ENCODE measurements at regions not wholly inside any gene's neighbourhood (a gene's known extent, or its start where the extent isn't known, plus 50 kb on each side); places are given as distances from the start of the nearest gene placed in this dataset.

DNA sequence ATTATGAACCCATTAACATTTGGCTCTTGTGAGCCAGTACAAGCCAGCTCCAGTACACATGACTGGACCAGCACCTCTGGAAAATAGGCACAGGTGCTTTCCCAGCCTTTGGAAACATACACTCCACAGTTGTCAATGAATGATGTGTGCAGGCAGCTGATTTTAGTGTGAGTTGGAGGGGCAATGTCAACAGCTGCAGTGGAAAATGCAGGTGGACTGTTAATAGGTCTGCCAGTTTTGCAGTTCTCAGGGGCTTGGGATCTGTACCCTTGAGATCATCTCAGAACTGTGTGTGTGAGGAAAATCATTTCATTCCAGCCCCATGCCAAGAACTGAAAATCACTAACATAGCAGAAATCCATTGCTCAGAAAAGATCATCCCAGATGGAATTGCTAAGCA is 81.7 kb upstream of the CHRDL1 start:
- dilution Hi-C loops (cut with HindIII; ENCODE audit: low sequenced_read_pairs, unreplicated experiment) (no loop called here), in situ Hi-C loops (cut with MboI; ENCODE audit: low sequenced_read_pairs) (no loop called here), intact Hi-C loops (cut with micrococcal nuclease) (no loop called here)
- Histone ChIP-seq H2BK15ac (ENCODE audit: low read depth, low read length) (no peak overlapping the region), H2AFZ (replicated peaks; ENCODE audit: low read length, poor library complexity) (no peak overlapping the region), H3K4me1 (ENCODE audit: control insufficient read depth, insufficient read depth, low read length) (no peaks in the 10 kb centered on the region), H2AK5ac (ENCODE audit: low read depth, low read length) (no peak overlapping the region), H3K4me3 (ENCODE audit: insufficient read depth, low read depth, low read length) (no peak overlapping the region), H2BK20ac (ENCODE audit: low read depth, low read length) (no peak overlapping the region), H3K79me1 (ENCODE audit: low read depth in 1 of 2, low read length in 2 of 2) (no peaks in the 10 kb centered on the region), H3K27ac (ENCODE audit: insufficient read depth, low read length) (no peak overlapping the region), H3K56ac (ENCODE audit: extremely low read depth, insufficient read depth, low read length) (no peak overlapping the region), H3K9me3 (ENCODE audit: control insufficient read depth, insufficient read depth, low read length) (peaks cover 6% of the 10 kb centered on the region), H3K27me3 (ENCODE audit: control insufficient read depth, insufficient read depth, low read length) (no peaks in the 10 kb centered on the region; the same call in 1 of the 2 replicates), H3K9me1 (ENCODE audit: insufficient read depth, low read length) (no peaks in the 10 kb centered on the region), H2AK9ac (replicated peaks; ENCODE audit: low read depth, low read length, poor library complexity) (no peak overlapping the region), H4K20me1 (ENCODE audit: insufficient read depth, low read length) (no peaks in the 10 kb centered on the region), H3K4me2 (ENCODE audit: low read depth, low read length) (no peak overlapping the region), H3K4ac (ENCODE audit: low read depth, low read length) (no peak overlapping the region), H2BK5ac (ENCODE audit: low read depth, low read length, poor library complexity, severe bottlenecking) (no peak overlapping the region), H4K5ac (ENCODE audit: low read depth, low read length) (no peak overlapping the region), H3K23ac (ENCODE audit: low read depth, low read length) (no peak overlapping the region), H3K36me3 (ENCODE audit: control insufficient read depth, insufficient read depth, low read length) (no peaks in the 10 kb centered on the region), H2BK120ac (ENCODE audit: low read depth, low read length) (no peak overlapping the region), H4K8ac (ENCODE audit: low read depth in 2 of 2, low read length in 2 of 2) (no peak overlapping the region), H3K9ac (ENCODE audit: low read depth, low read length) (no peak overlapping the region), H3K18ac (ENCODE audit: low read depth, low read length) (no peak overlapping the region), H3K14ac (replicated peaks; ENCODE audit: low read depth, low read length) (no peak overlapping the region), H4K91ac (ENCODE audit: insufficient read depth, low read depth, low read length) (no peak overlapping the region)
- no peak for TF ChIP-seq RAD21 (IDR thresholded peaks at IDR 0.05; ENCODE audit: low read length)
- no peak for TF ChIP-seq CEBPB (IDR thresholded peaks at IDR 0.05; ENCODE audit: low read depth, low read length)
- no peak for TF ChIP-seq RCOR1 (IDR thresholded peaks at IDR 0.05; ENCODE audit: insufficient replicate concordance, low read length)
- no peak for TF ChIP-seq BHLHE40 (IDR thresholded peaks at IDR 0.05; ENCODE audit: low read depth, low read length)
- TF ChIP-seq, protein P1, sequence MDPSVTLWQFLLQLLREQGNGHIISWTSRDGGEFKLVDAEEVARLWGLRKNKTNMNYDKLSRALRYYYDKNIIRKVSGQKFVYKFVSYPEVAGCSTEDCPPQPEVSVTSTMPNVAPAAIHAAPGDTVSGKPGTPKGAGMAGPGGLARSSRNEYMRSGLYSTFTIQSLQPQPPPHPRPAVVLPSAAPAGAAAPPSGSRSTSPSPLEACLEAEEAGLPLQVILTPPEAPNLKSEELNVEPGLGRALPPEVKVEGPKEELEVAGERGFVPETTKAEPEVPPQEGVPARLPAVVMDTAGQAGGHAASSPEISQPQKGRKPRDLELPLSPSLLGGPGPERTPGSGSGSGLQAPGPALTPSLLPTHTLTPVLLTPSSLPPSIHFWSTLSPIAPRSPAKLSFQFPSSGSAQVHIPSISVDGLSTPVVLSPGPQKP (IDR thresholded peaks at IDR 0.05; ENCODE audit: borderline replicate concordance, low read depth, low read length): no peak
- TF ChIP-seq, protein P2, sequence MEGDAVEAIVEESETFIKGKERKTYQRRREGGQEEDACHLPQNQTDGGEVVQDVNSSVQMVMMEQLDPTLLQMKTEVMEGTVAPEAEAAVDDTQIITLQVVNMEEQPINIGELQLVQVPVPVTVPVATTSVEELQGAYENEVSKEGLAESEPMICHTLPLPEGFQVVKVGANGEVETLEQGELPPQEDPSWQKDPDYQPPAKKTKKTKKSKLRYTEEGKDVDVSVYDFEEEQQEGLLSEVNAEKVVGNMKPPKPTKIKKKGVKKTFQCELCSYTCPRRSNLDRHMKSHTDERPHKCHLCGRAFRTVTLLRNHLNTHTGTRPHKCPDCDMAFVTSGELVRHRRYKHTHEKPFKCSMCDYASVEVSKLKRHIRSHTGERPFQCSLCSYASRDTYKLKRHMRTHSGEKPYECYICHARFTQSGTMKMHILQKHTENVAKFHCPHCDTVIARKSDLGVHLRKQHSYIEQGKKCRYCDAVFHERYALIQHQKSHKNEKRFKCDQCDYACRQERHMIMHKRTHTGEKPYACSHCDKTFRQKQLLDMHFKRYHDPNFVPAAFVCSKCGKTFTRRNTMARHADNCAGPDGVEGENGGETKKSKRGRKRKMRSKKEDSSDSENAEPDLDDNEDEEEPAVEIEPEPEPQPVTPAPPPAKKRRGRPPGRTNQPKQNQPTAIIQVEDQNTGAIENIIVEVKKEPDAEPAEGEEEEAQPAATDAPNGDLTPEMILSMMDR (conservative IDR thresholded peaks at IDR 0.05; ENCODE audit: low read depth, low read length): no peak
- no peak for TF ChIP-seq MAZ (IDR thresholded peaks at IDR 0.05; ENCODE audit: borderline replicate concordance, low read depth, low read length)
- TF ChIP-seq RFX5 (IDR thresholded peaks at IDR 0.05; ENCODE audit: low read depth, low read length): no peak
- TF ChIP-seq NFE2L2 (IDR thresholded peaks at IDR 0.05; ENCODE audit: low read depth, low read length): no peak
- no peak for TF ChIP-seq FOS (IDR thresholded peaks at IDR 0.05; ENCODE audit: low read depth, low read length)
- no peak for TF ChIP-seq POLR2A (IDR thresholded peaks at IDR 0.05; ENCODE audit: low read depth, low read length)
- no peak for TF ChIP-seq CHD1 (IDR thresholded peaks at IDR 0.05; ENCODE audit: low read depth, low read length)
- no peak for TF ChIP-seq SMC3 (IDR thresholded peaks at IDR 0.05; ENCODE audit: low read depth, low read length)
- no peak for TF ChIP-seq MXI1 (IDR thresholded peaks at IDR 0.05; ENCODE audit: borderline replicate concordance, low read depth, low read length)
- TF ChIP-seq, protein P3, sequence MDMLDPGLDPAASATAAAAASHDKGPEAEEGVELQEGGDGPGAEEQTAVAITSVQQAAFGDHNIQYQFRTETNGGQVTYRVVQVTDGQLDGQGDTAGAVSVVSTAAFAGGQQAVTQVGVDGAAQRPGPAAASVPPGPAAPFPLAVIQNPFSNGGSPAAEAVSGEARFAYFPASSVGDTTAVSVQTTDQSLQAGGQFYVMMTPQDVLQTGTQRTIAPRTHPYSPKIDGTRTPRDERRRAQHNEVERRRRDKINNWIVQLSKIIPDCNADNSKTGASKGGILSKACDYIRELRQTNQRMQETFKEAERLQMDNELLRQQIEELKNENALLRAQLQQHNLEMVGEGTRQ (IDR thresholded peaks at IDR 0.05; ENCODE audit: low read depth, low read length): no peak
- TF ChIP-seq MAFK (IDR thresholded peaks at IDR 0.05; ENCODE audit: low read depth, low read length): no peak
- CTCF ChIA-PET: no interaction called here
- BruUV-seq (replicated peaks): no TSS peak
- no peak for DNase-seq
- POLR2A ChIA-PET (ENCODE audit: unreplicated experiment): no interaction called here
- no peak for ATAC-seq (ENCODE audit: low read depth)
